ENCODE measurements at regions not wholly inside any gene's neighbourhood (a gene's known extent, or its start where the extent isn't known, plus 50 kb on each side); places are given as distances from the start of the nearest gene placed in this dataset.

GRCh38 chr16:74070237-74070636, 226.4 kb upstream of the PSMD7 start:
- Mint-ChIP-seq H3K27ac (no peak overlapping the region), H3K4me1 (ENCODE audit: low read depth) (no peaks in the 10 kb centered on the region), H3K36me3 (ENCODE audit: low read depth) (no peaks in the 10 kb centered on the region), H3K27me3 (peaks cover 8% of the 10 kb centered on the region), H3K9me3 (peaks cover 3% of the 10 kb centered on the region), H3K4me3 (no peak overlapping the region)
- TF ChIP-seq, protein P1, sequence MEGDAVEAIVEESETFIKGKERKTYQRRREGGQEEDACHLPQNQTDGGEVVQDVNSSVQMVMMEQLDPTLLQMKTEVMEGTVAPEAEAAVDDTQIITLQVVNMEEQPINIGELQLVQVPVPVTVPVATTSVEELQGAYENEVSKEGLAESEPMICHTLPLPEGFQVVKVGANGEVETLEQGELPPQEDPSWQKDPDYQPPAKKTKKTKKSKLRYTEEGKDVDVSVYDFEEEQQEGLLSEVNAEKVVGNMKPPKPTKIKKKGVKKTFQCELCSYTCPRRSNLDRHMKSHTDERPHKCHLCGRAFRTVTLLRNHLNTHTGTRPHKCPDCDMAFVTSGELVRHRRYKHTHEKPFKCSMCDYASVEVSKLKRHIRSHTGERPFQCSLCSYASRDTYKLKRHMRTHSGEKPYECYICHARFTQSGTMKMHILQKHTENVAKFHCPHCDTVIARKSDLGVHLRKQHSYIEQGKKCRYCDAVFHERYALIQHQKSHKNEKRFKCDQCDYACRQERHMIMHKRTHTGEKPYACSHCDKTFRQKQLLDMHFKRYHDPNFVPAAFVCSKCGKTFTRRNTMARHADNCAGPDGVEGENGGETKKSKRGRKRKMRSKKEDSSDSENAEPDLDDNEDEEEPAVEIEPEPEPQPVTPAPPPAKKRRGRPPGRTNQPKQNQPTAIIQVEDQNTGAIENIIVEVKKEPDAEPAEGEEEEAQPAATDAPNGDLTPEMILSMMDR (IDR thresholded peaks at IDR 0.05), result no peak
- ChIA-PET POLR2A (no interaction called here), CTCF (interaction anchor here (0.9 kb wide), 1 partner anchor 38 kb away, joined by 3 read pairs; no protein-coding TSS in a partner anchor)
- intact Hi-C loops (cut with micrococcal nuclease), result no loop called here
- ATAC-seq (no peak), DNase-seq (no peak)

- no peaks in the 10 kb centered on the region for H3K4me1 Mint-ChIP-seq (ENCODE audit: low read depth)
- DNase-seq, result no peak
- no peaks in the 10 kb centered on the region for H3K9me3 Mint-ChIP-seq
- H3K27ac Mint-ChIP-seq, result no peak overlapping the region
- ChIA-PET CTCF (interaction anchor here (1.0 to 1.9 kb wide), 2 partner anchors 14 to 43 kb away, joined by 3 to 4 read pairs; no protein-coding TSS in a partner anchor), POLR2A (no interaction called here)
- no peak overlapping the region for H3K4me3 Mint-ChIP-seq
- no peak for ATAC-seq
- TF ChIP-seq, protein P1 (IDR thresholded peaks at IDR 0.05), result no peak
- H3K27me3 Mint-ChIP-seq, result peaks cover 9% of the 10 kb centered on the region
- intact Hi-C loops (cut with micrococcal nuclease), result no loop called here
- H3K36me3 Mint-ChIP-seq (ENCODE audit: low read depth), result no peaks in the 10 kb centered on the region
These were observed 232.4 kb upstream of the PSMD7 start for GRCh38 chr16:74064120-74064735.

- no peak overlapping the region for H3K27ac Mint-ChIP-seq
- ChIA-PET CTCF (no interaction called here), POLR2A (no interaction called here)
- H3K36me3 Mint-ChIP-seq (ENCODE audit: low read depth), result no peaks in the 10 kb centered on the region
- intact Hi-C loops (cut with micrococcal nuclease), result no loop called here
- H3K4me1 Mint-ChIP-seq (ENCODE audit: low read depth), result no peaks in the 10 kb centered on the region
- TF ChIP-seq, protein P1 (IDR thresholded peaks at IDR 0.05), result no peak
- no peak overlapping the region for H3K4me3 Mint-ChIP-seq
- peaks cover 8% of the 10 kb centered on the region for H3K9me3 Mint-ChIP-seq
- ATAC-seq, result no peak
- DNase-seq, result no peak
- H3K27me3 Mint-ChIP-seq, result no peaks in the 10 kb centered on the region
These were observed 242.8 kb upstream of the PSMD7 start for GRCh38 chr16:74053826-74054225.

- intact Hi-C loops (cut with micrococcal nuclease), result no loop called here
- no peaks in the 10 kb centered on the region for H3K27me3 Mint-ChIP-seq
- H3K36me3 Mint-ChIP-seq (ENCODE audit: low read depth), result no peaks in the 10 kb centered on the region
- DNase-seq (no peak), ATAC-seq (no peak)
- H3K27ac Mint-ChIP-seq, result no peak overlapping the region
- H3K9me3 Mint-ChIP-seq, result peaks cover 3% of the 10 kb centered on the region
- H3K4me3 Mint-ChIP-seq, result no peak overlapping the region
- no peaks in the 10 kb centered on the region for H3K4me1 Mint-ChIP-seq (ENCODE audit: low read depth)
- ChIA-PET POLR2A (no interaction called here), CTCF (no interaction called here)
- TF ChIP-seq, protein P1 (IDR thresholded peaks at IDR 0.05), result no peak
These were observed 243.3 kb upstream of the PSMD7 start for GRCh38 chr16:74053312-74053711.

GRCh38 chr16:74052016-74052415, 244.6 kb upstream of the PSMD7 start:
- Mint-ChIP-seq H3K36me3 (ENCODE audit: low read depth) (no peaks in the 10 kb centered on the region), H3K4me3 (no peak overlapping the region), H3K4me1 (ENCODE audit: low read depth) (no peaks in the 10 kb centered on the region), H3K27me3 (no peaks in the 10 kb centered on the region), H3K27ac (no peak overlapping the region), H3K9me3 (peaks cover 3% of the 10 kb centered on the region)
- ChIA-PET POLR2A (no interaction called here), CTCF (no interaction called here)
- DNase-seq, result no peak
- ATAC-seq, result no peak
- intact Hi-C loops (cut with micrococcal nuclease), result no loop called here
- TF ChIP-seq, protein P1 (IDR thresholded peaks at IDR 0.05), result no peak
